OCI-LY1 (cell line): ENCODE measurements at regions not wholly inside any gene's neighbourhood (a gene's known extent, or its start where the extent isn't known, plus 50 kb on each side); places are given as distances from the start of the nearest gene placed in this dataset.

ENCODE experiments used
- H2AFZ ChIP-seq: fragments of 200-600 bp; sonication (generic), shearing (Covaris generic); 2 replicates; pipeline ENCODE4 v1.6.0; 2014; ENCODE audit warnings: antibody characterized with exemption, mild to moderate bottlenecking, low read length
- H3F3A ChIP-seq: fragments of 200-600 bp; sonication (generic), shearing (Covaris generic); 2 replicates; pipeline ENCODE4 v1.6.0; 2014; ENCODE audit warnings: mild to moderate bottlenecking, antibody characterized with exemption, low read length, moderate library complexity; ENCODE audit not compliant: insufficient read depth
- H3K27ac ChIP-seq: fragments of 200-600 bp; sonication (generic); 2 replicates; pipeline ENCODE4 v1.5.1; 2014; ENCODE audit warnings: low read length, mixed run types, mild to moderate bottlenecking, low read depth; ENCODE audit not compliant: poor library complexity, severe bottlenecking
- H3K27me3 ChIP-seq: fragments of 200-600 bp; sonication (generic); 2 replicates; pipeline ENCODE4 v1.6.0; 2014; ENCODE audit warnings: antibody characterized with exemption, mild to moderate bottlenecking, low read length, moderate library complexity; ENCODE audit not compliant: insufficient read depth
- H3K36me3 ChIP-seq: fragments of 200-600 bp; sonication (generic); 2 replicates; pipeline ENCODE4 v1.6.1; 2014; ENCODE audit warnings: mild to moderate bottlenecking, antibody characterized with exemption, low read length, moderate library complexity, mixed read lengths; ENCODE audit not compliant: insufficient read depth
- H3K4me1 ChIP-seq: fragments of 200-600 bp; sonication (generic); 2 replicates; pipeline ENCODE4 v1.5.1; 2014; ENCODE audit warnings: mild to moderate bottlenecking, low read length, moderate library complexity; ENCODE audit not compliant: insufficient read depth, severe bottlenecking
- H3K4me2 ChIP-seq: fragments of 200-600 bp; sonication (generic), shearing (Covaris generic); 2 replicates; pipeline ENCODE4 v1.6.1; 2014; ENCODE audit warnings: low read length
- H3K4me3 ChIP-seq: fragments of 200-600 bp; sonication (generic); 2 replicates; pipeline ENCODE4 v1.5.1; 2014; ENCODE audit warnings: low read length, low read depth, mild to moderate bottlenecking, mixed read lengths; ENCODE audit not compliant: poor library complexity, severe bottlenecking
- H3K79me2 ChIP-seq: fragments of 200-600 bp; shearing (Covaris generic); 2 replicates; pipeline ENCODE4 v1.6.1; 2016; ENCODE audit warnings: mixed run types, low read length, mixed read lengths; ENCODE audit not compliant: insufficient read depth
- H3K9ac ChIP-seq: fragments of 200-600 bp; sonication (generic), shearing (Covaris generic); 2 replicates; pipeline ENCODE4 v1.6.1; 2014; ENCODE audit warnings: mild to moderate bottlenecking, low read length, mixed read lengths
- H3K9me2 ChIP-seq: fragments of 200-600 bp; sonication (generic), shearing (Covaris generic); 2 replicates; pipeline ENCODE4 v1.6.1; 2014; ENCODE audit warnings: low read depth, mild to moderate bottlenecking, low read length, mixed read lengths
- H3K9me3 ChIP-seq: fragments of 200-600 bp; shearing (Covaris generic); 2 replicates; pipeline ENCODE4 v1.6.1; 2014; ENCODE audit warnings: low read length, mixed read lengths
- H4K20me1 ChIP-seq: fragments of 200-600 bp; sonication (generic), shearing (Covaris generic); 2 replicates; pipeline ENCODE4 v1.6.0; 2016; ENCODE audit warnings: mild to moderate bottlenecking, low read length; ENCODE audit not compliant: insufficient read depth
- CTCF ChIP-seq: fragments of 200-600 bp; sonication (generic), shearing (Covaris generic); IDR thresholded peaks from 2 replicates; pipeline ENCODE4 v1.5.1; 2017; ENCODE audit warnings: mild to moderate bottlenecking, antibody characterized with exemption, low read length, moderate library complexity, mixed read lengths
- EZH2 ChIP-seq: fragments of 200-600 bp; sonication (generic), shearing (Covaris generic); IDR thresholded peaks from 2 replicates; pipeline ENCODE4 v1.8.0; 2017; ENCODE audit warnings: borderline replicate concordance, mixed run types, mild to moderate bottlenecking, antibody characterized with exemption, low read length, moderate library complexity, mixed read lengths

- Histone ChIP-seq H3K27me3 (no peaks in the 10 kb centered on the region), H3K36me3 (no peaks in the 10 kb centered on the region), H3F3A (no peaks in the 10 kb centered on the region), H3K4me2 (no peak overlapping the region), H4K20me1 (no peaks in the 10 kb centered on the region), H3K9me2 (no peaks in the 10 kb centered on the region), H2AFZ (no peak overlapping the region), H3K4me1 (no peaks in the 10 kb centered on the region), H3K9ac (no peak overlapping the region), H3K9me3 (no peaks in the 10 kb centered on the region), H3K4me3 (no peak overlapping the region), H3K79me2 (no peaks in the 10 kb centered on the region), H3K27ac (no peak overlapping the region)
- TF ChIP-seq EZH2 (no peak), CTCF (no peak)
These were observed 84.3 kb upstream of the ARHGAP29 start for GRCh38 chr1:94321662-94322061.

DNA sequence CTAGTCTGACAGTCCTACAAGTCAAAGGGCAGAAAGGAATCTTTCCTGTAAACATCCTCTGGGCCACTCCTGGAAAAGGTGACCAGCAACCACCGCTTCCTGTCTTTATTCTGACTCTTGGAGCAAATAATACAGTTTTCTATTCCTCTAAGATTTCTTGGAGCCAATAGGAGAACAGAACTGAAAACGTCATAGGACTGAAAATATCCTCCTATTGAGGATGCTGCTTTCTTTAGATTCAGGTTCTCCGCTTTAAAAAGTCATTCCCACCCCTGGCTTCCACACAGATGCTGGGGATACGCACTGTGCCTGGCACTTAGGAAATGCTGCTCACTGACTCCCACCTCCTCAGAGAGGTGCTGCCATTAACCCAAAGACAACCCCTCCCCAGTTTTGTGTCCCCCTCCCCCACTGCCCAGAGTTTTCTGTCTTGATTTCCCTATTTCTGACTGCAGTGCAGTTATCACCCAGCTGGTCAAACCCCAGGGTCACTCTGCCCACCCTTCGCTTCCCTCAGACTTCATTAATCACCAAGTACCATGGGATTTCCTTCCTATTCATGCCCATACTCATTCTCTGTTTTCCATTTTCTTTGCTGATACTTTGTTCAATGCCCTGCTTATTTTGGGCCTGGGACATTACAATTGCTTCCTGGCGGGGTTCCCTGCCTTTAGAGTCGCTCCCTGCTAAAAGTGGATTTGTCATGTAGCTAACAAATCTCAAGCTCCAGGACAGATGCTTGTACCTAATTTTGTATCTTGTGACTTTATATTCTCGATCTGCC is 82.1 kb upstream of the ARHGAP29 start:
- Histone ChIP-seq H3K27ac (no peak overlapping the region), H3K79me2 (no peaks in the 10 kb centered on the region)

GRCh38 chr1:94318505-94319030 is 81.2 kb upstream of the ARHGAP29 start:
- H3K4me1 ChIP-seq = no peaks in the 10 kb centered on the region
- no peak overlapping the region for H3K27ac ChIP-seq

More for the DNA sequence above, 82.1 kb upstream of the ARHGAP29 start:
- no peaks in the 10 kb centered on the region for H3K36me3 ChIP-seq
- H3K4me3 ChIP-seq = no peak overlapping the region
- H4K20me1 ChIP-seq = no peaks in the 10 kb centered on the region
- no peak overlapping the region for H3K9ac ChIP-seq
- no peak for TF ChIP-seq CTCF
- H3K27me3 ChIP-seq = no peaks in the 10 kb centered on the region
- no peak overlapping the region for H3K4me2 ChIP-seq
- no peak overlapping the region for H2AFZ ChIP-seq
- H3F3A ChIP-seq = no peaks in the 10 kb centered on the region
- no peaks in the 10 kb centered on the region for H3K9me2 ChIP-seq
- no peaks in the 10 kb centered on the region for H3K4me1 ChIP-seq
- no peaks in the 10 kb centered on the region for H3K9me3 ChIP-seq

More at GRCh38 chr1:94318505-94319030, 81.2 kb upstream of the ARHGAP29 start:
- Histone ChIP-seq H3K4me2 (no peak overlapping the region), H3K79me2 (no peaks in the 10 kb centered on the region), H3K4me3 (no peak overlapping the region), H3F3A (no peaks in the 10 kb centered on the region), H4K20me1 (no peaks in the 10 kb centered on the region), H3K36me3 (no peaks in the 10 kb centered on the region), H2AFZ (no peak overlapping the region), H3K9me3 (no peaks in the 10 kb centered on the region), H3K27me3 (no peaks in the 10 kb centered on the region), H3K9ac (no peak overlapping the region), H3K9me2 (no peaks in the 10 kb centered on the region)
- TF ChIP-seq CTCF (no peak), EZH2 (no peak)
